ENCODE measurements at regions not wholly inside any gene's neighbourhood (a gene's known extent, or its start where the extent isn't known, plus 50 kb on each side); places are given as distances from the start of the nearest gene placed in this dataset.

GRCh38 chr12:81987371-81987770 is 228.2 kb upstream of the PPFIA2 start:
- TF ChIP-seq ATF1 (CRISPR knock-in tag; IDR thresholded peaks at IDR 0.05) (no peak), ATF1 (tag; IDR thresholded peaks at IDR 0.05) (no peak), CTCF (IDR thresholded peaks at IDR 0.05 in 2 of 3, conservative IDR thresholded peaks at IDR 0.05 in 1 of 3; ENCODE audit: insufficient read depth in 2 of 3, low read depth in 1 of 3, low read length in 3 of 3) (no peak), POLR2A (conservative IDR thresholded peaks at IDR 0.05) (no peak), CAMTA2 (CRISPR knock-in tag; conservative IDR thresholded peaks at IDR 0.05) (no peak)

All from K562 (cell line).